ENCODE measurements at regions not wholly inside any gene's neighbourhood (a gene's known extent, or its start where the extent isn't known, plus 50 kb on each side); places are given as distances from the start of the nearest gene placed in this dataset.
"Not testable (repeated sequence)": the region's sequence is repeated elsewhere in the genome, so short reads cannot be mapped to it uniquely, and the experiment has no call there.

- no peaks in the 10 kb centered on the region for H3K36me3 ChIP-seq
- no peak overlapping the region for H3K27ac ChIP-seq
- TF ChIP-seq CTCF (IDR thresholded peaks at IDR 0.05 in 8 of 11, conservative IDR thresholded peaks at IDR 0.05 in 3 of 11) = no peak
- TF ChIP-seq POLR2A (IDR thresholded peaks at IDR 0.05) = no peak
- TF ChIP-seq POLR2AphosphoS5 (IDR thresholded peaks at IDR 0.05) = no peak
- H3K4me3 ChIP-seq = no peak overlapping the region
- H3K4me1 ChIP-seq = no peaks in the 10 kb centered on the region
- DNase-seq = no peak
- peaks cover 0 to 11% (median 9%) of the 10 kb centered on the region in 8 donors for H3K9me3 ChIP-seq
- intact Hi-C loops (cut with DNase I; ENCODE audit: low total_unique reads) = no loop called here
- H3K27me3 ChIP-seq (replicated peaks in 1 of 7) = no peaks in the 10 kb centered on the region
Measured at GRCh38 chr4:92237559-92237958, 66.2 kb upstream of the GRID2 start.

GRCh38 chr4:92241094-92241493, 62.7 kb upstream of the GRID2 start:
- Histone ChIP-seq H3K9me3 (peaks cover 0 to 11% (median 9%) of the 10 kb centered on the region in 8 donors), H3K4me1 (no peaks in the 10 kb centered on the region)
- DNase-seq = no peak

GRCh38 chr4:92246384-92246783, 57.4 kb upstream of the GRID2 start:
- H3K27me3 ChIP-seq (replicated peaks in 1 of 7) = no peaks in the 10 kb centered on the region
- H3K4me1 ChIP-seq = no peaks in the 10 kb centered on the region
- TF ChIP-seq CTCF (IDR thresholded peaks at IDR 0.05 in 8 of 11, conservative IDR thresholded peaks at IDR 0.05 in 3 of 11) (no peak), POLR2A (IDR thresholded peaks at IDR 0.05) (no peak), POLR2AphosphoS5 (IDR thresholded peaks at IDR 0.05) (no peak)
- H3K36me3 ChIP-seq = no peaks in the 10 kb centered on the region
- intact Hi-C loops (cut with DNase I; ENCODE audit: low total_unique reads) = no loop called here
- H3K4me3 ChIP-seq = no peak overlapping the region
- peaks cover 0 to 8% (median 5%) of the 10 kb centered on the region in 8 donors for H3K9me3 ChIP-seq
- no peak for DNase-seq
- no peak overlapping the region for H3K27ac ChIP-seq

More at GRCh38 chr4:92241094-92241493, 62.7 kb upstream of the GRID2 start:
- TF ChIP-seq POLR2AphosphoS5 (IDR thresholded peaks at IDR 0.05) (no peak), CTCF (IDR thresholded peaks at IDR 0.05 in 8 of 11, conservative IDR thresholded peaks at IDR 0.05 in 3 of 11) (no peak), POLR2A (IDR thresholded peaks at IDR 0.05) (no peak)
- Histone ChIP-seq H3K4me3 (no peak overlapping the region), H3K36me3 (no peaks in the 10 kb centered on the region), H3K27ac (no peak overlapping the region), H3K27me3 (replicated peaks in 1 of 7) (no peaks in the 10 kb centered on the region)
- intact Hi-C loops (cut with DNase I; ENCODE audit: low total_unique reads) = no loop called here
- WGBS, 5 donors = 56 to 75% (median 62%) methylated on average over 2 of the region's 2 CpGs

- Histone ChIP-seq H3K4me3 (no peak overlapping the region), H3K27me3 (replicated peaks in 1 of 7) (no peaks in the 10 kb centered on the region), H3K9me3 (peaks cover 0 to 29% (median 16%) of the 10 kb centered on the region in 8 donors), H3K27ac (no peak overlapping the region), H3K36me3 (no peaks in the 10 kb centered on the region), H3K4me1 (no peaks in the 10 kb centered on the region)
- WGBS, 5 donors = 82 to 96% (median 87%) methylated on average over 2 of the region's 2 CpGs
- DNase-seq = no peak
- TF ChIP-seq POLR2AphosphoS5 (IDR thresholded peaks at IDR 0.05) = no peak
- no peak for TF ChIP-seq POLR2A (IDR thresholded peaks at IDR 0.05)
- intact Hi-C loops (cut with DNase I; ENCODE audit: low total_unique reads) = no loop called here
Measured at GRCh38 chr4:92249541-92249940, 54.2 kb upstream of the GRID2 start.

GRCh38 chr4:92251711-92252110, 52.1 kb upstream of the GRID2 start:
- TF ChIP-seq POLR2A (IDR thresholded peaks at IDR 0.05) (no peak), POLR2AphosphoS5 (IDR thresholded peaks at IDR 0.05) (no peak), CTCF (IDR thresholded peaks at IDR 0.05 in 8 of 11, conservative IDR thresholded peaks at IDR 0.05 in 3 of 11) (no peak)
- no peak for DNase-seq
- Histone ChIP-seq H3K4me1 (no peaks in the 10 kb centered on the region), H3K4me3 (no peak overlapping the region), H3K27me3 (replicated peaks in 1 of 7) (no peaks in the 10 kb centered on the region), H3K36me3 (no peaks in the 10 kb centered on the region), H3K27ac (no peak overlapping the region), H3K9me3 (peaks cover 0 to 51% (median 37%) of the 10 kb centered on the region in 8 donors)
- WGBS, 5 donors = 88 to 95% (median 93%) methylated on average over 1 of the region's 1 CpG
- intact Hi-C loops (cut with DNase I; ENCODE audit: low total_unique reads) = no loop called here

GRCh38 chr4:92252358-92252757, 51.4 kb upstream of the GRID2 start:
- H3K4me3 ChIP-seq; H3K36me3 ChIP-seq; H3K27me3 ChIP-seq (replicated peaks in 1 of 7); DNase-seq; intact Hi-C loops (cut with DNase I; ENCODE audit: low total_unique reads); H3K4me1 ChIP-seq; H3K27ac ChIP-seq: not testable (repeated sequence)
- H3K9me3 ChIP-seq = peaks cover 0 to 56% (median 39%) of the 10 kb centered on the region in 8 donors

All from spleen (tissue), 11 donors.